ENCODE measurements at regions not wholly inside any gene's neighbourhood (a gene's known extent, or its start where the extent isn't known, plus 50 kb on each side); places are given as distances from the start of the nearest gene placed in this dataset.

DNA sequence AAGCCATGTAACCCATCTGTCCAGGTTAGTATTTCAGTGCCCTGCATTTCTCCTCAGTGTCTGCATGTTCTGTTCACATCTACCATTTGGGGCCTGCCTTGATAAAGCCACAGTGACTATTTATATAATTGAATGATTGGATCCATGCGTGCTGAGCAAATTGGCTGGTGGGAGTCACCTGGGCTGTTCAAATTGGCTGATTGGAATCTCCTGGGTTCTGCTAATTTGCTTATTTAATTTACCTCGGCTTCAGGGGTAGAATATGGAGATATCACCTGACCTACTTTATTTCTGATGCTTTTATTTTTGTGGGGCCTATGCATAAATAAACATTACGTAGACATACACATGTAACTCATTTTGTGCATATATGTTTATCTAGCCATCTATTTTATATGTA is 167.7 kb downstream of the ZNF486 start:
- Histone ChIP-seq H3K4me1 (ENCODE audit: control insufficient read depth in 2 of 3, insufficient read depth in 2 of 3, low read depth in 1 of 3, low read length in 3 of 3) (no peaks in the 10 kb centered on the region), H3K4me3 (ENCODE audit: low read length in 3 of 3) (no peak overlapping the region), H3K9ac (ENCODE audit: low read length in 3 of 3) (no peak overlapping the region), H3K9me3 (ENCODE audit: control insufficient read depth in 2 of 3, insufficient read depth in 1 of 3, low read length in 3 of 3) (peaks cover 0 to 2% (median 0%) of the 10 kb centered on the region in 3 donors), H3K27ac (ENCODE audit: low read depth in 2 of 2, low read length in 2 of 2) (no peak overlapping the region), H3K36me3 (ENCODE audit: control insufficient read depth in 2 of 3, insufficient read depth in 3 of 3, low read length in 3 of 3) (no peaks in the 10 kb centered on the region), H3K27me3 (ENCODE audit: control insufficient read depth, insufficient read depth, low read length) (no peaks in the 10 kb centered on the region)
- DNase-seq = no peak
- intact Hi-C loops (cut with DNase I) = no loop called here
- FAIRE-seq = no peak
- TF ChIP-seq, protein P1, sequence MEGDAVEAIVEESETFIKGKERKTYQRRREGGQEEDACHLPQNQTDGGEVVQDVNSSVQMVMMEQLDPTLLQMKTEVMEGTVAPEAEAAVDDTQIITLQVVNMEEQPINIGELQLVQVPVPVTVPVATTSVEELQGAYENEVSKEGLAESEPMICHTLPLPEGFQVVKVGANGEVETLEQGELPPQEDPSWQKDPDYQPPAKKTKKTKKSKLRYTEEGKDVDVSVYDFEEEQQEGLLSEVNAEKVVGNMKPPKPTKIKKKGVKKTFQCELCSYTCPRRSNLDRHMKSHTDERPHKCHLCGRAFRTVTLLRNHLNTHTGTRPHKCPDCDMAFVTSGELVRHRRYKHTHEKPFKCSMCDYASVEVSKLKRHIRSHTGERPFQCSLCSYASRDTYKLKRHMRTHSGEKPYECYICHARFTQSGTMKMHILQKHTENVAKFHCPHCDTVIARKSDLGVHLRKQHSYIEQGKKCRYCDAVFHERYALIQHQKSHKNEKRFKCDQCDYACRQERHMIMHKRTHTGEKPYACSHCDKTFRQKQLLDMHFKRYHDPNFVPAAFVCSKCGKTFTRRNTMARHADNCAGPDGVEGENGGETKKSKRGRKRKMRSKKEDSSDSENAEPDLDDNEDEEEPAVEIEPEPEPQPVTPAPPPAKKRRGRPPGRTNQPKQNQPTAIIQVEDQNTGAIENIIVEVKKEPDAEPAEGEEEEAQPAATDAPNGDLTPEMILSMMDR (IDR thresholded peaks at IDR 0.05; ENCODE audit: borderline replicate concordance, extremely low read depth, insufficient read depth) = no peak

DNA sequence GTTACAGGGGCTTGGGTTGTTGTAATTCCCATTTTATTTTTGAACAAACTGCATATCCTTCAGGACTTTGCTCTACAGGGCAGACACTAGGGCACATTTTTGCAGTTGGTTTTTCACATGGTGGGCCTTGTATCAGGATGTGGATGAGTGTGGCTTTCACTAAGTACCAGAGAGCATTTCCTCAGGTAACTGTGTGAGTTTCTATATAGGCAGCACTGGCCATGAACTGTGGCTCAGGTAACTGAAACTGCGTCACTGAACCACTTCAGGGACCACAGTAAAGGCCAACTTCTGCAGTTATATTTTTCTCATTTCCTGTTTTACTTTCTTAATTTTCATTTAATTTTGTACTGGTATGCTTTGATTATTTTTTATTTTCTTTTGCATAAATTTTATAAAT is 166.5 kb downstream of the ZNF486 start:
- TF ChIP-seq, protein P1 (IDR thresholded peaks at IDR 0.05; ENCODE audit: borderline replicate concordance, extremely low read depth, insufficient read depth) = no peak
- H3K9me3 ChIP-seq (ENCODE audit: control insufficient read depth in 2 of 3, insufficient read depth in 1 of 3, low read length in 3 of 3) = peaks cover 0 to 2% (median 0%) of the 10 kb centered on the region in 3 donors
- FAIRE-seq (no peak), DNase-seq (no peak)
- no peaks in the 10 kb centered on the region for H3K36me3 ChIP-seq (ENCODE audit: control insufficient read depth in 2 of 3, insufficient read depth in 3 of 3, low read length in 3 of 3)
- H3K27ac ChIP-seq (ENCODE audit: low read depth in 2 of 2, low read length in 2 of 2) = no peak overlapping the region
- H3K27me3 ChIP-seq (ENCODE audit: control insufficient read depth, insufficient read depth, low read length) = no peaks in the 10 kb centered on the region
- no peaks in the 10 kb centered on the region for H3K4me1 ChIP-seq (ENCODE audit: control insufficient read depth in 2 of 3, insufficient read depth in 2 of 3, low read depth in 1 of 3, low read length in 3 of 3)
- H3K4me3 ChIP-seq (ENCODE audit: low read length in 3 of 3) = no peak overlapping the region
- H3K9ac ChIP-seq (ENCODE audit: low read length in 3 of 3) = no peak overlapping the region
- intact Hi-C loops (cut with DNase I) = no loop called here

DNA sequence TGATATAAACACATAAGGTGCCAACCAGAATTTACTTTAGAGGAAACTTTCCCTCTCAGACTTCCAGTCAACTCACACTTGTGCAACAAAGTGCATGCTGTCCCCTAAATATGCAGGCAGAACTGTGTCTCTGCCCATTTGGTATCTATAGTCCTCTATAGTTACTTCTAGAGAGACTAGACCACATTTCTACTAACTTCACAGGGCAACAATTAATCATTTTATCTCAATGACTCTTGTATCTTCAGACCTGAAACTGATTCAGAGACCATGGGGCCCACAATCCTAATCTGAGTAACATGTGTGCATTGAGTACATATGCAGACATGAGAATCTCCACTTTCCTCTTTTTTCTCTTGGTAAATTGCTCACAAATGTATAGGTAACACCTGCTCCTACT is 158.1 kb downstream of the ZNF486 start:
- Histone ChIP-seq H3K4me3 (ENCODE audit: low read length in 3 of 3) (no peak overlapping the region), H3K9me3 (ENCODE audit: control insufficient read depth in 2 of 3, insufficient read depth in 1 of 3, low read length in 3 of 3) (no peaks in the 10 kb centered on the region), H3K27ac (ENCODE audit: low read depth in 2 of 2, low read length in 2 of 2) (no peak overlapping the region), H3K9ac (ENCODE audit: low read length in 3 of 3) (no peak overlapping the region), H3K27me3 (ENCODE audit: control insufficient read depth, insufficient read depth, low read length) (no peaks in the 10 kb centered on the region), H3K4me1 (ENCODE audit: control insufficient read depth in 2 of 3, insufficient read depth in 2 of 3, low read depth in 1 of 3, low read length in 3 of 3) (no peaks in the 10 kb centered on the region), H3K36me3 (ENCODE audit: control insufficient read depth in 2 of 3, insufficient read depth in 3 of 3, low read length in 3 of 3) (no peaks in the 10 kb centered on the region)
- TF ChIP-seq, protein P1 (IDR thresholded peaks at IDR 0.05; ENCODE audit: borderline replicate concordance, extremely low read depth, insufficient read depth) = no peak
- intact Hi-C loops (cut with DNase I) = no loop called here
- DNase-seq (no peak), FAIRE-seq (no peak)

DNA sequence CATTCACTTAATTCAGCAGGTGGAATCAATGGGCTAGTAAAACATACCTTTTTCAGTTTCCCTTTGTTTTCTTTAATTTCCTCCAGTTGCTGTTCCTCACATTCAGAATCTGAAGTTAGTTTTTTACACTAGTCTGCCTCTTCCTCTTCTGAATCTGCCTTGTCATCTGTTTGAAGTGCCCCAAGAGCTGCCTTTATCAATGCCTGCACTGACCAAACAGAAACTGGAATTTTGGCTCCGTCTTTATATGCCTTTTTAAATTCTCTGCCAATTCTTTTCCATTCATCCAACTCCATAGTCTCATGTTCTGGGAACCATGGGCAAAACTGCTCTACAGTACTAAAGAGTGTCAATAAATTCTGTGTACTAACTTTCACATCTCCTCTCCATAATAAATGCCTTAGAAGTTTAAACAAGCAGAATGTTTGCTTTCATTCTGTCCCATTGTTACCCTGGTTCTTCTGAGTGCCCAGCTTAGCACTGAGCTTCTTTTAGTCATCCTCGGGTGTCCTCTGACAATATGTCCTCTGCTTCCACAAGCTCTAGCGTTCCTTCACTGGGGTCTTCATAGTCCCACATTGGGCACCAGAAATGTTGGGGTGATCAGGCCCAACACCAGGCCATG is 154.2 kb downstream of the ZNF486 start:
- TF ChIP-seq, protein P1 (IDR thresholded peaks at IDR 0.05; ENCODE audit: borderline replicate concordance, extremely low read depth, insufficient read depth) = no peak
- no peaks in the 10 kb centered on the region for H3K4me1 ChIP-seq (ENCODE audit: control insufficient read depth in 2 of 3, insufficient read depth in 2 of 3, low read depth in 1 of 3, low read length in 3 of 3)
- FAIRE-seq (no peak), DNase-seq (no peak)
- no peak overlapping the region for H3K9ac ChIP-seq (ENCODE audit: low read length in 3 of 3)
- no peak overlapping the region for H3K27ac ChIP-seq (ENCODE audit: low read depth in 2 of 2, low read length in 2 of 2)
- H3K36me3 ChIP-seq (ENCODE audit: control insufficient read depth in 2 of 3, insufficient read depth in 3 of 3, low read length in 3 of 3) = no peaks in the 10 kb centered on the region
- H3K4me3 ChIP-seq (ENCODE audit: low read length in 3 of 3) = no peak overlapping the region
- no peaks in the 10 kb centered on the region for H3K9me3 ChIP-seq (ENCODE audit: control insufficient read depth in 2 of 3, insufficient read depth in 1 of 3, low read length in 3 of 3)
- no peaks in the 10 kb centered on the region for H3K27me3 ChIP-seq (ENCODE audit: control insufficient read depth, insufficient read depth, low read length)
- intact Hi-C loops (cut with DNase I) = no loop called here

Data from kidney (tissue), 13 donors.